ENCODE measurements at regions not wholly inside any gene's neighbourhood (a gene's known extent, or its start where the extent isn't known, plus 50 kb on each side); places are given as distances from the start of the nearest gene placed in this dataset.

DNA sequence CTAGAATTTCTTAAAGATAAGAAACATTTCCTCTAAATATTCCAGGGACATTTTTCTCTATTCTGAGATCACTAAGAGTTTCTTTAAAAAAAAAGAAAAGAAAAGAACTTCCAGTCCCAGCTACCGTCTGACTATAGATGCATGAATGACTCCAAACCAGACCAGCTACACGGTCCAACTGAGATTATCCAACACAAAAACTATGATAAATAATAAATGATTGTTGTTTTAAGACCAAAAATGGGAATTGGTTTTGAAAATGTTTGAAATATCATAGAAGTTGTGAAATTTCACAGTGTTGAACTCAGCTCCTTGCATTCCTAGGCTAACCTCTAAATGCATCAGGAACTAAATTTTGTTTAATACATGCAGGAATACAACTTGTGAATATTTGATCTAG lies 1619.6 kb upstream of the LRRTM3 start:
- no peaks in the 10 kb centered on the region for H4K20me1 ChIP-seq (ENCODE audit: low read depth, low read length)
- H3K9me3 ChIP-seq (ENCODE audit: insufficient read depth, low read length): no peaks in the 10 kb centered on the region
- H3K4me2 ChIP-seq (ENCODE audit: low read depth, low read length, poor library complexity, severe bottlenecking): no peak overlapping the region
- no peak overlapping the region for H3K27ac ChIP-seq (ENCODE audit: low read depth, low read length)
- no peaks in the 10 kb centered on the region for H3K36me3 ChIP-seq (ENCODE audit: low read length)
- no peaks in the 10 kb centered on the region for H3K27me3 ChIP-seq (ENCODE audit: low read length)
- H2AFZ ChIP-seq (ENCODE audit: low read depth, low read length, severe bottlenecking): no peak overlapping the region
- H3K4me3 ChIP-seq (ENCODE audit: insufficient read depth, low read length, poor library complexity, severe bottlenecking): no peak overlapping the region
- no peaks in the 10 kb centered on the region for H3K79me2 ChIP-seq (ENCODE audit: insufficient read depth, low read length)
- TF ChIP-seq EZH2phosphoT487 (conservative IDR thresholded peaks at IDR 0.05; ENCODE audit: low read length): no peak
- TF ChIP-seq, protein P1, sequence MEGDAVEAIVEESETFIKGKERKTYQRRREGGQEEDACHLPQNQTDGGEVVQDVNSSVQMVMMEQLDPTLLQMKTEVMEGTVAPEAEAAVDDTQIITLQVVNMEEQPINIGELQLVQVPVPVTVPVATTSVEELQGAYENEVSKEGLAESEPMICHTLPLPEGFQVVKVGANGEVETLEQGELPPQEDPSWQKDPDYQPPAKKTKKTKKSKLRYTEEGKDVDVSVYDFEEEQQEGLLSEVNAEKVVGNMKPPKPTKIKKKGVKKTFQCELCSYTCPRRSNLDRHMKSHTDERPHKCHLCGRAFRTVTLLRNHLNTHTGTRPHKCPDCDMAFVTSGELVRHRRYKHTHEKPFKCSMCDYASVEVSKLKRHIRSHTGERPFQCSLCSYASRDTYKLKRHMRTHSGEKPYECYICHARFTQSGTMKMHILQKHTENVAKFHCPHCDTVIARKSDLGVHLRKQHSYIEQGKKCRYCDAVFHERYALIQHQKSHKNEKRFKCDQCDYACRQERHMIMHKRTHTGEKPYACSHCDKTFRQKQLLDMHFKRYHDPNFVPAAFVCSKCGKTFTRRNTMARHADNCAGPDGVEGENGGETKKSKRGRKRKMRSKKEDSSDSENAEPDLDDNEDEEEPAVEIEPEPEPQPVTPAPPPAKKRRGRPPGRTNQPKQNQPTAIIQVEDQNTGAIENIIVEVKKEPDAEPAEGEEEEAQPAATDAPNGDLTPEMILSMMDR (IDR thresholded peaks at IDR 0.05; ENCODE audit: insufficient read depth, low read length, poor library complexity, severe bottlenecking): no peak
- H3K9me2 ChIP-seq (replicated peaks; ENCODE audit: insufficient read depth, low read length): no peaks in the 10 kb centered on the region
- H3F3A ChIP-seq (ENCODE audit: insufficient read depth): no peaks in the 10 kb centered on the region
- no peak overlapping the region for H3K9ac ChIP-seq (ENCODE audit: low read length)

DNA sequence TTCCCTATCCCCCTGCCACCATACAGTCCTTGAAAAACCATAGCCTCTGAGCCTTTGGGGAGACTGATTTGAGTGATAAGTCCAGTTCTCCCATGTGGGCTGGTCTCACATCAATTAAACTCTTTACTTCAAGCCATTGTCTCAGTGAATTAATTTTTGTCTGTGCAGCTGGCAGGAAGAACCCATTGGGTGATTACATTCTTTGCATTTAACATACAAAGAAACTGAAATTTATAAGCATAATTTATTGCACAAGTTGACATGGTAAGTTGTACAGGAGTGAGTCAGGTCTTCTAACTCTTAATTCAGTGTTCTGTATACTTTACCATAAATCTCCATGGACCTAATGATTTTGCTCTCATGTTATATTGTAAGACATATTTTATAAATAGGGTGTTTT lies 1613.0 kb upstream of the LRRTM3 start:
- Histone ChIP-seq H4K20me1 (ENCODE audit: low read depth, low read length) (no peaks in the 10 kb centered on the region), H3K9me3 (ENCODE audit: insufficient read depth, low read length) (no peaks in the 10 kb centered on the region), H3K9me2 (replicated peaks; ENCODE audit: insufficient read depth, low read length) (no peaks in the 10 kb centered on the region), H2AFZ (ENCODE audit: low read depth, low read length, severe bottlenecking) (no peak overlapping the region), H3K27me3 (ENCODE audit: low read length) (no peaks in the 10 kb centered on the region), H3K27ac (ENCODE audit: low read depth, low read length) (no peak overlapping the region), H3K79me2 (ENCODE audit: insufficient read depth, low read length) (no peaks in the 10 kb centered on the region), H3K36me3 (ENCODE audit: low read length) (no peaks in the 10 kb centered on the region), H3F3A (ENCODE audit: insufficient read depth) (no peaks in the 10 kb centered on the region), H3K4me2 (ENCODE audit: low read depth, low read length, poor library complexity, severe bottlenecking) (no peak overlapping the region), H3K9ac (ENCODE audit: low read length) (no peak overlapping the region), H3K4me3 (ENCODE audit: insufficient read depth, low read length, poor library complexity, severe bottlenecking) (no peak overlapping the region)
- TF ChIP-seq, protein P1 (IDR thresholded peaks at IDR 0.05; ENCODE audit: insufficient read depth, low read length, poor library complexity, severe bottlenecking): no peak
- TF ChIP-seq EZH2phosphoT487 (conservative IDR thresholded peaks at IDR 0.05; ENCODE audit: low read length): no peak

DNA sequence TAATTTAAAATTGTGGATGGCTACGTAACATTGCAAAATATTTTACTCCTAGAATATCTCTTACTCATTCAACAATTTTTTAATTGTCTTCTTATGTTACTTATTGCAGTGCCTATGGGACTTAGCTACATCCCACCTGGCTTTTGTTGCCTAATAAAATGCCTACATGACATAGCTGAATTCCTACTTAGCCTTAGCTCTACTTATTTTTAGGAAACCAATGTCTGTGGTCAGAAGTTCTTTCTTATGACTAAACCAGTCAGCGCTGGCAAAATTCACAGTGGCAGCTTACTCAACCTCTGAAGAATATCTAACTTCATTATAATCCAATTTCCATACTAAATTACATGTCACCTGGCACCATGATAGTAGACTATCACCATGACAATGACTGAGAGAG lies 1612.4 kb upstream of the LRRTM3 start:
- Histone ChIP-seq H3K4me2 (ENCODE audit: low read depth, low read length, poor library complexity, severe bottlenecking) (no peak overlapping the region), H3K9me3 (ENCODE audit: insufficient read depth, low read length) (no peaks in the 10 kb centered on the region), H3K27ac (ENCODE audit: low read depth, low read length) (no peak overlapping the region), H3K9ac (ENCODE audit: low read length) (no peak overlapping the region), H4K20me1 (ENCODE audit: low read depth, low read length) (no peaks in the 10 kb centered on the region), H3F3A (ENCODE audit: insufficient read depth) (no peaks in the 10 kb centered on the region), H3K27me3 (ENCODE audit: low read length) (no peaks in the 10 kb centered on the region), H3K79me2 (ENCODE audit: insufficient read depth, low read length) (no peaks in the 10 kb centered on the region), H3K9me2 (replicated peaks; ENCODE audit: insufficient read depth, low read length) (no peaks in the 10 kb centered on the region), H2AFZ (ENCODE audit: low read depth, low read length, severe bottlenecking) (no peak overlapping the region), H3K4me3 (ENCODE audit: insufficient read depth, low read length, poor library complexity, severe bottlenecking) (no peak overlapping the region), H3K36me3 (ENCODE audit: low read length) (no peaks in the 10 kb centered on the region)
- TF ChIP-seq, protein P1 (IDR thresholded peaks at IDR 0.05; ENCODE audit: insufficient read depth, low read length, poor library complexity, severe bottlenecking): no peak

DNA sequence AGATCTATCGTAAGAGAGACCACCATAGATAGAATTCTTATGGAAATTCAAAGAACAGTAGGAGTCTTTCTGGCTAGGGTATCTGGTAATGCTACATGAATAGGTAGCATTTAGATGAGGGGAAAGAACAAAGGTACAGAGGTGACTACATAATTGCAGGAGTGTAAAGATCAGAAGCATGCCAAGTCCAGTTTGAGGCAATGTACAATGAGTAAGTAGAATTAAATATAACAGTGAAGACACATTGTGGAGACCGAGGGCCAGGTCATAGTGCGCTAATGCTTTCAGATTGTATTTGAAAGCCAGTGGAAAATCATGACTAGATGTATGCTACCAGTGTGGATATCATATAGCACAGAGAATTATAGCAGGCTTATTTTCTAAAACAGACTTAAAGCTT lies 1611.6 kb upstream of the LRRTM3 start:
- no peak overlapping the region for H2AFZ ChIP-seq (ENCODE audit: low read depth, low read length, severe bottlenecking)
- no peaks in the 10 kb centered on the region for H3F3A ChIP-seq (ENCODE audit: insufficient read depth)
- no peak overlapping the region for H3K4me3 ChIP-seq (ENCODE audit: insufficient read depth, low read length, poor library complexity, severe bottlenecking)
- no peak overlapping the region for H3K9ac ChIP-seq (ENCODE audit: low read length)
- no peak overlapping the region for H3K27ac ChIP-seq (ENCODE audit: low read depth, low read length)
- H3K36me3 ChIP-seq (ENCODE audit: low read length): no peaks in the 10 kb centered on the region
- no peaks in the 10 kb centered on the region for H4K20me1 ChIP-seq (ENCODE audit: low read depth, low read length)
- H3K9me3 ChIP-seq (ENCODE audit: insufficient read depth, low read length): no peaks in the 10 kb centered on the region
- no peaks in the 10 kb centered on the region for H3K9me2 ChIP-seq (replicated peaks; ENCODE audit: insufficient read depth, low read length)
- no peak for TF ChIP-seq EZH2phosphoT487 (conservative IDR thresholded peaks at IDR 0.05; ENCODE audit: low read length)
- TF ChIP-seq, protein P1 (IDR thresholded peaks at IDR 0.05; ENCODE audit: insufficient read depth, low read length, poor library complexity, severe bottlenecking): no peak
- H3K79me2 ChIP-seq (ENCODE audit: insufficient read depth, low read length): no peaks in the 10 kb centered on the region
- H3K4me2 ChIP-seq (ENCODE audit: low read depth, low read length, poor library complexity, severe bottlenecking): no peak overlapping the region
- no peaks in the 10 kb centered on the region for H3K27me3 ChIP-seq (ENCODE audit: low read length)
